ENCODE measurements at regions not wholly inside any gene's neighbourhood (a gene's known extent, or its start where the extent isn't known, plus 50 kb on each side); places are given as distances from the start of the nearest gene placed in this dataset.

- H3K4me2 ChIP-seq (ENCODE audit: control insufficient read depth, insufficient read depth) = no peak overlapping the region
- in situ Hi-C loops (cut with MboI) (no loop called here), intact Hi-C loops (cut with micrococcal nuclease; ENCODE audit: unreplicated experiment) (no loop called here)
- 19% methylated on average over 2 of the region's 2 CpGs for WGBS (ENCODE audit: insufficient coverage, insufficient replicate concordance, low lambda C conversion rate, missing lambda C conversion rate)
- H3K79me2 ChIP-seq (ENCODE audit: control insufficient read depth, insufficient read depth, low read length) = no peaks in the 10 kb centered on the region
- ATAC-seq (no peak), DNase-seq (ENCODE audit: low read depth, low spot score) (no peak), FAIRE-seq (no peak)
- H3K36me3 ChIP-seq (ENCODE audit: control insufficient read depth in 2 of 2, insufficient read depth in 2 of 2, low read length in 1 of 2) = no peaks in the 10 kb centered on the region
- TF ChIP-seq PML (IDR thresholded peaks at IDR 0.05; ENCODE audit: low read length) = no peak
- TF ChIP-seq BCL11A (IDR thresholded peaks at IDR 0.05; ENCODE audit: low read depth, low read length) = no peak
- TF ChIP-seq SUZ12 (IDR thresholded peaks at IDR 0.05; ENCODE audit: unreplicated experiment) = no peak
- TF ChIP-seq ESRRA (IDR thresholded peaks at IDR 0.05; ENCODE audit: low read length) = no peak
- no peak for TF ChIP-seq PAX8 (IDR thresholded peaks at IDR 0.05)
- no peak for TF ChIP-seq SP1 (IDR thresholded peaks at IDR 0.05; ENCODE audit: low read depth, low read length)
- no peak for TF ChIP-seq TCF3 (IDR thresholded peaks at IDR 0.05; ENCODE audit: borderline replicate concordance, insufficient read depth, low read depth, low read length)
- no peak for TF ChIP-seq NFYB (IDR thresholded peaks at IDR 0.05; ENCODE audit: insufficient read depth, low read depth, low read length)
- TF ChIP-seq NKRF (conservative IDR thresholded peaks at IDR 0.05) = no peak
- TF ChIP-seq PAX5 (IDR thresholded peaks at IDR 0.05; ENCODE audit: borderline replicate concordance, low read depth, low read length) = no peak
- TF ChIP-seq POLR2AphosphoS2 (IDR thresholded peaks at IDR 0.05; ENCODE audit: low read depth, low read length) = no peak
- TF ChIP-seq SMARCA5 (IDR thresholded peaks at IDR 0.05) = no peak
- no peak for TF ChIP-seq USF2 (IDR thresholded peaks at IDR 0.05; ENCODE audit: borderline replicate concordance, low read depth, low read length)
- no peak for TF ChIP-seq SREBF1 (IDR thresholded peaks at IDR 0.05; ENCODE audit: low read length)
- TF ChIP-seq HDAC2 (IDR thresholded peaks at IDR 0.05) = no peak
- no peaks in the 10 kb centered on the region for H3K27me3 ChIP-seq (replicated peaks in 1 of 2; ENCODE audit: control insufficient read depth in 2 of 2, insufficient read depth in 2 of 2, low read length in 1 of 2)
- H3K4me3 ChIP-seq = no peak overlapping the region
- BruUV-seq (replicated peaks) = no TSS peak
- no peak overlapping the region for H3K27ac ChIP-seq (ENCODE audit: control insufficient read depth, insufficient read depth)
- H2AFZ ChIP-seq (ENCODE audit: control insufficient read depth, low read depth, low read length) = no peak overlapping the region
- POLR2A ChIA-PET = no interaction called here
- SMC1A ChIA-PET (ENCODE audit: uncharacterized antibody, unreplicated experiment) = no interaction called here
- no peaks in the 10 kb centered on the region for H4K20me1 ChIP-seq (ENCODE audit: control insufficient read depth, insufficient read depth)
- H3K9ac ChIP-seq (ENCODE audit: control insufficient read depth, insufficient read depth, low read length) = no peak overlapping the region
- RAD21 ChIA-PET (ENCODE audit: unreplicated experiment) = no interaction called here
- no peaks in the 10 kb centered on the region for H3K4me1 ChIP-seq (ENCODE audit: control insufficient read depth, insufficient read depth, low read length)
- CTCF ChIA-PET = no interaction called here
- no peaks in the 10 kb centered on the region for H3K9me3 ChIP-seq (replicated peaks; ENCODE audit: control insufficient read depth, insufficient read depth, low read length)
These were observed 319.4 kb downstream of the TLR4 start for GRCh38 chr9:118023644-118024043.

Measured in GM12878 (cell line).